HFF-Myc (cell line): ENCODE measurements at regions not wholly inside any gene's neighbourhood (a gene's known extent, or its start where the extent isn't known, plus 50 kb on each side); places are given as distances from the start of the nearest gene placed in this dataset.
A peak's percentile ranks its signal among the peaks of the same experiment; 100 is the strongest.
"Not testable (repeated sequence)": the region's sequence is repeated elsewhere in the genome, so short reads cannot be mapped to it uniquely, and the experiment has no call there.

ENCODE experiments used
- DNase-seq: peaks from one replicate; pipeline ENCODE4 v3.0.0-alpha.2; 2011; ENCODE audit warnings: low read depth; ENCODE audit errors: extremely low read depth
- H3K4me3 ChIP-seq: replicated peaks from 2 replicates; pipeline ENCODE4 v1.5.1; 2011; ENCODE audit warnings: low read depth, mild to moderate bottlenecking, control low read depth, low read length
- CTCF ChIP-seq: IDR thresholded peaks from 2 replicates; pipeline ENCODE4 v1.5.1; 2012; ENCODE audit warnings: mild to moderate bottlenecking, low read depth, low read length, control low read depth; ENCODE audit errors: missing control alignments

GRCh38 chr5:136814619-136815378 lies 449.5 kb upstream of the TRPC7 start:
- no peak for TF ChIP-seq CTCF
- no peak overlapping the region for H3K4me3 ChIP-seq
- DNase-seq = no peak

- not testable (repeated sequence) for DNase-seq, H3K4me3 ChIP-seq
These were observed 446.9 kb upstream of the TRPC7 start for GRCh38 chr5:136812270-136812669.

- no peak for TF ChIP-seq CTCF
- peak; percentile 75 for DNase-seq
- no peak overlapping the region for H3K4me3 ChIP-seq
These were observed 446.2 kb upstream of the TRPC7 start for GRCh38 chr5:136811551-136811950.

DNA sequence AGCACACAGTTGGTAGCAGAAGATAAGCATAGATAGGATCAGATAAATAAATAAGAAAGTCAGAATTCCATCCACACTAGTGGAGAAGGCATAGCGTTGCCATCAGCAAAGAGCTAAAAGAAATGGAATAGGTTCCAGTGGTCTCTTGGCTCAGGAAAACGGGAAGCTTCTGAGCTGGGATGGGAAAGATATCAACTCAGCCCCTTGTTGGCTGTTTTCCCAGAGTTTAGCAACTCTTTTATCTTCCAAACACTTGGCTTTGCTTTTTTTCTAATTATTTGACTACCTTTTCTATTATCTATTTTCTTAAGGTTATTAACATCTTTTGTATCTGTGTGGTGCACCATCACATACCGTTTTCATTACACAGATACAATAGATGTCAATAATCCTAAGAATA lies 445.7 kb upstream of the TRPC7 start:
- TF ChIP-seq CTCF = no peak
- H3K4me3 ChIP-seq = no peak overlapping the region
- no peak for DNase-seq

DNA sequence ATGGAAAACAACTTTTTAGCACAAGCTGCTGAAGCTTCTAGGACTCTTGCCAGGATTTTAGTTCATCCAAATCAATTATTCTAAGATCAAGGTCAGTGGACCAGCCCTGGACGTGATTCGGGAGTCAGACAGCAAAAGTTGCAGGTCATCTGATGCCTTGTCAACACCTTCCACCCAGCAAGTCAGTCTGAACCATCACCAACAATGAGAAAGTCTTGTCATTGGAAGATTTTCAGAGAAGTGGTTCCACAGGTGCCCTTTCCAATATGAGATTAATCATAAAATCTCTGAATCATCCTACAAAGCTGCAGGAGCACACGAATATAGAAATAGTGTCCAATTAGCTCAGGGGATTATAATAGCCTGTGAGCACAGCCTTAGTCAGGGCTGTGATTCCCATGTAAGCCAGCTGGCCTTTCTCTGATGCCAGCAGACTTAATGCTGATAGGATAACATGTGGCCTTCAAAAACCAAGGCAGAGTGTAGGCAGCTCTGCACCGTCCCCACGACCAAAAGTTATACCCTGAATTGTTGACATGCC lies 445.0 kb upstream of the TRPC7 start:
- no peak overlapping the region for H3K4me3 ChIP-seq
- TF ChIP-seq CTCF = no peak
- DNase-seq = no peak

- no peak for DNase-seq
- no peak overlapping the region for H3K4me3 ChIP-seq
- TF ChIP-seq CTCF = no peak
These were observed 444.0 kb upstream of the TRPC7 start for GRCh38 chr5:136809382-136809781.

DNA sequence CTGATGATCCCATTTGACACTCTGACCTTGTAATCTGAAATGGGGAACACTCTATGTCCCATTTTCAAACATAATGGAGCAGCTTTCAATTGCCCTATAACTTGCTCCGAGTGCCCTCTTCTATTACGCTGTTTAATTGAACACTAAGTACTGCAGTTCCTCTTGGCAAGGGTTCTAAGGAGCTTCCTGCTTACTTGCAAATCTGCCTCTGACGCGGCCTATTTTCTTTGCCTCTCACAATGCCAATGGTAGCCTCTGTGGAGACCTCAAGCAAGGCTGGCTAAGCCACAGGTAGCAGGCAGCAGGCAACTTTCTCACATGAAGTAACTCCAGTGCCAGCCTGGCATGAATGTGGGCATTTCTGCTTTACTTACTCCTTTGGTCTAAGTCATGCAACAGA lies 443.4 kb upstream of the TRPC7 start:
- TF ChIP-seq CTCF = no peak
- DNase-seq = no peak
- no peak overlapping the region for H3K4me3 ChIP-seq
